ENCODE measurements at regions not wholly inside any gene's neighbourhood (a gene's known extent, or its start where the extent isn't known, plus 50 kb on each side); places are given as distances from the start of the nearest gene placed in this dataset.

GRCh38 chr1:218527737-218528136 is 182.6 kb downstream of the TGFB2 start:
- DNase-seq = no peak

GRCh38 chr1:218529646-218530300 is 184.6 kb downstream of the TGFB2 start:
- no peak for DNase-seq

GRCh38 chr1:218531936-218532335 is 186.8 kb downstream of the TGFB2 start:
- no peak for DNase-seq

- no peak for DNase-seq
Measured at GRCh38 chr1:218536296-218536986, 191.3 kb downstream of the TGFB2 start.

GRCh38 chr1:218537122-218537913 is 192.2 kb downstream of the TGFB2 start:
- DNase-seq = no peak

GRCh38 chr1:218538341-218538740 is 193.2 kb downstream of the TGFB2 start:
- no peak for DNase-seq

GRCh38 chr1:218546314-218546713 is 201.2 kb downstream of the TGFB2 start:
- DNase-seq = no peak

GRCh38 chr1:218547957-218548730 is 203.0 kb downstream of the TGFB2 start:
- no peak for DNase-seq

- DNase-seq = no peak
Measured at GRCh38 chr1:218548764-218549163, 203.6 kb downstream of the TGFB2 start.

GRCh38 chr1:218553197-218553596 is 208.1 kb downstream of the TGFB2 start:
- DNase-seq = no peak

GRCh38 chr1:218556016-218556415 is 210.9 kb downstream of the TGFB2 start:
- no peak for DNase-seq

- DNase-seq = no peak
Measured at GRCh38 chr1:218557731-218558130, 212.6 kb downstream of the TGFB2 start.

- DNase-seq = no peak
Measured at GRCh38 chr1:218558271-218558810, 213.2 kb downstream of the TGFB2 start.

- DNase-seq = no peak
Measured at GRCh38 chr1:218565377-218565776, 220.2 kb downstream of the TGFB2 start.

GRCh38 chr1:218568962-218569550 is 223.9 kb downstream of the TGFB2 start:
- DNase-seq = no peak

- no peak for DNase-seq
Measured at GRCh38 chr1:218570456-218570855, 225.3 kb downstream of the TGFB2 start.

GRCh38 chr1:218571491-218571890 is 226.4 kb downstream of the TGFB2 start:
- no peak for DNase-seq

GRCh38 chr1:218572050-218572449 is 226.9 kb downstream of the TGFB2 start:
- DNase-seq = no peak

GRCh38 chr1:218573925-218574324 is 228.8 kb downstream of the TGFB2 start:
- no peak for DNase-seq

GRCh38 chr1:218575079-218575478 is 229.9 kb downstream of the TGFB2 start:
- no peak for DNase-seq

GRCh38 chr1:218575856-218576255 is 230.7 kb downstream of the TGFB2 start:
- no peak for DNase-seq

- DNase-seq = no peak
Measured at GRCh38 chr1:218582646-218583045, 237.5 kb downstream of the TGFB2 start.
